ENCODE measurements at regions not wholly inside any gene's neighbourhood (a gene's known extent, or its start where the extent isn't known, plus 50 kb on each side); places are given as distances from the start of the nearest gene placed in this dataset.
"Not testable (repeated sequence)": the region's sequence is repeated elsewhere in the genome, so short reads cannot be mapped to it uniquely, and the experiment has no call there.

DNA sequence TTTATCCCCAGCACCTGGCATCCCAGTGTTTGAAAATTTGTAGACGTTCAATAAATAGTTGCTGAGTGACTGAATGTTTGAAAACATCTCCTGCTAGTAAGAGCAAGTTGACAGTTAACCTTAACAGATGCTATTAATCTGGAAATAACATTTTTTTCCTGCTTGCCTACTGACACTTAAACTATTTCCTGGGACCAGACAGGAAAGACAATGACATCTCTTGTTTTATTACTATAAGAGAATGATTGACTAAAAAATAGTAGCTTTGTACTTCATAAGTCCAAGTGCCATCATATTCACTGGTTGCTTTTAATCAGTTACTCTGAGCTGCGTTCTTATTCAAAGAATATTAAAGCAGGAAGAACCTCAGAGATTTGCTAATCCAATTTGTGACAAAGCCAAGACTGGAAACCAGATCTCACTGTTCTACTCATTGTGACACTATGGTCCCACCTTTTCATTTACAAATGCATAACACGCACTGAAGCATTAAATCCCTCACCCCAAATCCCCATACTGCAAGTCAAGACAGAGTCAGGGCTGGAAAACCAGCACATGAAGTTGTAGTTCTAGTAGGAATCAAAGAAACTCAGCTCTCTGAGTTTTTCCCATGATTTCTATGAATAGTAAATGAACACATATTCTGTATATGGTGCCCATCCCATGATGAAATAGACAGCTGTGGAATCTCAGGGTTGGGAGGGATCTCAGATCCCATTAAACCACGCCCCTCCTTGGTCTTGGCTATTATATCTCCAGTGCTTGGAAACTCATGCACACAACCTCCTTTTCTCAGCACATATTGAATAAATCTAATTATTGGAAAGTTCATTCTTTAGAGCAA lies 212.7 kb upstream of the P2RY1 start:
- no peak for DNase-seq (ENCODE audit: low read depth)

DNA sequence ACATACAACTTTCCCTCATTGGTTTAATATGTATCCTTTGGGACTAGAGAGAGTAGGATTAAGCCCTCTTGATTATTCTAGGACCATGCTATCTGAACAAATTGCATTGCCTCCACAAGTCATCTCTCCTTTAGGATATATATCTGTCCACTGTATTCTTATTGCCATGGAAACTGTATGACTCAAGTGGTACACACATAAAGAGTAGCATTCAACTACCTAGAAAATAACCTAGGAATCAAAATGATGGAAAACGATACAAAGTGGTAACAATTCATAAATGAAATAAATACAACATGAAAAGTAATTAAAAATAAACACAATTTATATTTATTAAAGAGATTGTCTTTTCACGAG lies 212.1 kb upstream of the P2RY1 start:
- DNase-seq (ENCODE audit: low read depth): no peak

DNA sequence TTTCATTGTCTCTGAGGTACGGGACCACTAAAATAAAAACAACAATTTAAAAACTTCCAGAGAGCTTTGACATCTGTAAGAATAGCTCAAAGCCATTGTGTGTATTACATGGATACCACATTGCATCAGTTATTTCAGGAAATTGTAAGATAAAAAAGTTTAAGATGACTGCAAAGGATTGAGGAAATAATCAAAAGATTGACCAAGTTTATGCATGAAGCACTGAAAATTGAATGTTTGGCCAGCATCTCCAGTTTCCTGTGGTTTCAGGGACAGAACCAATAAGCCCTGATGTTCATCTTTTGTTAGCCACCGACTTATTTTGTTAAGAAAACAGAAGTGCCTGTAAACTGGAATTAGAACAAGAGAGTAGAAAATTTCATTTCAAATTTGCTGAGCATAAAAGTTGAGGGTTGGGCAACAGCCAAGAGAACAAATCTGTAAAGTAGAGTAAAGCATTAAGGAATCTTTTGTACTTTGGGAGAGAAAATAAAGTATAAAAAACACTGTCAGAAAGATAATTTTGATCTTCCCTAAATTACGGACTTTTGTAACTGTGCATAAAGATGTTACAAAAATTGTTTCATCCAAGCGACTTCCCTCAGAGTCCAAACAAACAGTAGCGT lies 211.5 kb upstream of the P2RY1 start:
- DNase-seq (ENCODE audit: low read depth): peak; percentile 24

DNA sequence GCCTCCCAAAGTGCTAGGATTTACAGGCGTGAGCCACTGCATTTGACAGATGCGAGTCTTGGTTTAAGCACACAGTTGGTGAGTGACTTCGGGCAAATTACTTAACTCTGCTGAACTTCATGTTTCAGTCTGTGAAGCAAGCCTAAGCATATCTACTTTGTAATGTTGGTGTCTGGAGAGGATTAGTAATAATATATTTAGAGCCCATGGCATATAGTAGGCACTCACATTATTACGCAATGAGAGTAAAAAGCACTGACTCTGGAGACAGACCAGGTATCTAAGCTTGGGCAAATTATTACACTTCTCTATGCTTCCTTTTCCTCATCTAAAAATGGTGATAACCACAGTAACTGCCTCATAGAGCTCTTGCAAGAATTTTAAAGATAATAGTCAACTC lies 208.7 kb upstream of the P2RY1 start:
- no peak for DNase-seq (ENCODE audit: low read depth)

DNA sequence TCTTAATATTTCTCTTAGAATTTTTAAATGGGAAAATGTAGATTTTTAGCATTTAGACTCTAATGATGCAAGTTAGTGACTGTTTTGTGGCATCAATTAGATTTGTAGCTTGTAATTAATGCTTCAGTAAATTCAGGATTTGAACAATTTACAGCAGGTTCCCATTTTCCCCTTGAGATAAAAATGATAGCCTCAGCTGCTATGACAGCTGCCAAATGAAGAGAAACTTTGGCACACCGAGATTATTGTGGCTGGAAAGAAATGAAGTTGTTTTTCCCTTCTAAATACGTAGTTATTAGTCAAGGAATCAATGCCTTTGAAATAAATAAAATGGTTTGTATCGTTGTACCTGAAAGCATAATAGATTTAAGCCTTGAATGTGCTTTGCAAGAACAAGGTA lies 206.4 kb upstream of the P2RY1 start:
- DNase-seq (ENCODE audit: low read depth): no peak

DNA sequence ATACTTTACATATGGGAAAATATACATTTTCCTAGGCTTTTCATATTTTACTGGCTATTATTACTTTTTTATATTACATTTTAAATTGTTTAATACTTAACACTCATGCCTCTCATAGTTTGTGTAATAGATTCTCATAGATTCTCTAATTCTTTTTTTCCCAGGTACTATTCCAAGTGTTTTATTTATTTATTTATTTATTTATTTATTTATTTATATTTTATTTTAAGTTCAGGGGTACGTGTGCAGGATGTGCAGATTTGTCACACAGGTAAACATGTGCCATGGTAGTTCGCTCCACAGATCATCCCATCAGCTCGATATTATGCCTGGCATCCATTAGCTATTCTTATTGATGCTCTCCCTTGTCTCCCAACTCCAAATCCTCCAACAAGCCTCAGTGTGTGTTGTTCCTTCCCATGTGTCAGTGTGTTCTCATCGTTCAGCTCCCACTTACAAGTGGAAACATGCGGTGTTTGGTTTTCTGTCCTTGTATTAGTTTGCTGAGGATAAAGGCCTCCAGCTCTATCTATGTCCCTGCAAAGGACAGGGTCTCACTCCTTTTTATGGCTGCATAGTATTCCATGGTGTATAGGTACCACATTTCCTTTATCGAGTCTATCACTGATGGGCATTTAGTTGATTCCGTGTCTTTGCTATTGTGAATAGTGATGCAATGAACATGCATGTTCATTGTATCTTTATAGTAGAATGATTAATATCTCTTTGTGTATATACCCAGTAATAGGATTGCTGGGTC lies 205.4 kb upstream of the P2RY1 start:
- no peak for DNase-seq (ENCODE audit: low read depth)

DNA sequence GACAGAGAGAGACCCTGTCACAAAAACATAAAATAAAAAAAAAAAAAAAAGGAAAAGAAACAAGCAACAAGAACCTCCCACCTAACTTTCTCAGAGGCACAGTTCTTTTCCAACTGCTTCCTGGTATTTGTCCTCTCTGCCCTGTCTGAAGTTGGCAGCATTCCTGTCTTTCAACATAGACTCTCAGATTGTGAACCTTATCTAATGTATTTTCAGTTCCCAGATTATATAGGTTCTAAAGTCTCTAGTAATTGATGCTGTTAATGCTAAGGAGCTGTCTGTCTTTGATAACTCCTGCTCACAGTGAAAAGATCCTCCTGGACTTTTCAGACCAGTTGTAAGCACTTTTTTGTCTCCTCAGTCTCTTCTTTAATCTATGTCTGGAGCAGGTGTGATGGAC lies 199.5 kb upstream of the P2RY1 start:
- DNase-seq (ENCODE audit: low read depth): no peak

DNA sequence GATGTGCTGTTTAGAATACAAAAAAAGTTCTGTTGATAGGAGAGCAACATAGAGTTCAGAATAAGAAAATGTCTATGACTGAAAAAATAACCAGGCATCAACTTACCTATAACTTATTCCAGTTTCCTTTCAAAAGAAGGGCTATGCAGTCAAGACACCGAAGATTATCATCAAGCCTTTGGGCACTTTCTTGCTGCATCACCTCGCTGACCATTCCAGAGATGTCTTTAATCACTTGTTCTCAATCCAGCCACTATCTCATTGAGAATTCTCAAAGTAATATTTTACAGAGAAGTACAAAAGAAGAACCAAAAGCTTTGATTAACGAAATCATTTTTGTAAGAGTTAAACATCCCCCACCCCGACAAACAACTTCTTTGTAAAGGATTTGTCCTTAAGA lies 198.3 kb upstream of the P2RY1 start:
- no peak for DNase-seq (ENCODE audit: low read depth)

DNA sequence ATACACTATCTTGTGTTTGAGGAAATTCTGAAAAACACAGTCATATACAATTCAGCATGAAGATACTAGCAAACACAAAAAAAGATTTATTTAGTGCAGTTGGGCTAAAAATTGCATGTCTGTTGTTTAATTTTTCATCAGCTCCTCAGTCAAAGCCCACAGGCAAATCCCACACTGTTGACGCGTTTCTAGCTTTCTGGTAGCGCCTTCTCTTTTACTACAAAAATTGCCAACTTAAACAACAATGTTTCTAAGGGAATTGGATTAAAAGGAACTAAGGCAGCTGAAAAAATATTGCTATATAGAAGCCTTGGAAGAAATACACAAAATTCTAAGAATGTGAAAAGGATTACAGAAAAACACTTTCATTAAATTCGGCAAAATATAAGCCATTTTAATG lies 196.7 kb upstream of the P2RY1 start:
- DNase-seq (ENCODE audit: low read depth): no peak

DNA sequence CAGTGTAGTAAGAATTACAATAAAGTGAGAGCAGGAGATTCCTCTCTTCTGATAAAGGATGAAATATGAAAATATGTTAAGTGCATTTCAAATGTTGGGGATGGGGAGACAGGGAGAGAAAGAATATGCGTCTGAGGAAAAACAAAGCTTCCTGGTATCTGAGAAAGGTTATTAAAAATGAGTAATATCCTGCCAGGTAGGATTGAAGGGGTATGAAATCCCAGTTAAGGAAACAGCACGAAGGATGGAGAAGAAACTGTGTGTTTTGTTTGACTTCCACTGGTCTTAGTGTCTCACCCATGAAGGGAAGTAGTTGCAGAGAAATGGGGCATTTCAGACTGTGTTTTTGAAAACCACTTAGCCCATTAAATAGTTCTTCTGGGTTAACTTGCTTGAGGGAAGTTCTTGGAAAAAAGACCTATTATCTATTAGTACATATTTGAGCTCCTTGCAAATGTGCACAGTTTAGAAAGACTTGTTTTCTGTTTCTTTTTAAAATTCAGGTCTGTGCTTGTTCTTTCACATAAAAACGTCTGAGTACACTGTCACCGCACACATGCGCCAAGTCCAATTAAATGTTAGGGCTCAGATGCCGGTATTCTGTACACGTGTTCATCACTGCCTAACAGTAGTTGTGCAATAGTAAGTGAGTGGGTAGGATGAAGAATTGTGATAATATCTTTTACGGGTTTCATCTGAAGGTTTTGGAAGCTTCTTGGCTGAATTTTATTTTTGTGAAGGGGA lies 196.1 kb upstream of the P2RY1 start:
- DNase-seq (ENCODE audit: low read depth): peak; percentile 42

DNA sequence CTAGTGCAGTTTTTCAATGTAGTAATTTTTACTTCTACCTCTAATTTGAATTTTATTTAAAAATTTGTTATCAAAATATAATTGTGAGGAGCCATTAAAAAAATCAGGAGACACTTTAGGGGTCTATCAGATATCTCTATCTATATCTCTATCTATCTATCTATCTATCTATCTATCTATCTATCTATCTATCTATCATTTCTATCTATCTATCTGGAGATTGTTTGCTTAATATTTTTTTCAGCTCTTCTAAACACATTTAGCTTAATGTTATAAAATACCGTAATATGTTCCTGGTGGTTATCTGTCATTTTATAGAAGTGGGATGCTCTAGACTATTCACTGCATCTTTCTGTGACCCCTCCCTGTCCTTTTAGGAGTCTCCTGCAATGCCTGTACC lies 193.7 kb upstream of the P2RY1 start:
- DNase-seq (ENCODE audit: low read depth): no peak

DNA sequence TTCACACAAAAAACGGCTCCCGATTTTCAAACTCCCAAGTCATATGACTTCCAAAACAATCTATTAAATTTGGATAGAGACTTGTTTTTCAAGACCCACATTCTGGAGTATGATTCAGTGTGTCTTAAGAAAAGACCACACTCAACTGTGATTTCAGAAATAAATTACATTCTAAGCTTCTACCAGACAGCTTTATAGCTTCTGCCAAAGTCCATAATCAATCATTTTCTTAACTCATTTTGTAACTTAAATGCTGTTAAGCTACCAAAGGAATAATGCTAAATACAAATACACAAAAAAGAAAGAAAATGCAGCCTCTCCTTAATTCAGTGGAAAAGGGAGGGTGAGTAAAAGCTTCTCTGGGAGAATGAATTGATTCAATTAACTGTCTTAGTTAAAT lies 192.3 kb upstream of the P2RY1 start:
- DNase-seq (ENCODE audit: low read depth): no peak

DNA sequence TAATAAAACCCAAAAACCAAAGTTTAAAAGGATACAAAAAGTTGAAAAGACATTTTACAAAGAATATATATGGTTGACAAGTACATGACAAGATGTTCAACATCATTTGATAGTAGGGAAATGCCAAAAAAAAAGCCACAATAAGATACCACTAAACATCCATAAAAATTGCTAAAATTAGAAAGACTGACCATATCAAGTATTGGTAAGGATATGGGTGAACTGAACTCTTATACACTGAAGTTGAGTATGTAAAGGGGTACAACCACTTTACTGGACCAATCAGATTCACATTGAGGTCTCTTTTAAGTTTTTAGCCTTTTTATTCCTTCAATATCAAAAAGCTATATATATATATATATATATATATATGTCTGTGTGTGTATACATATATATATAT lies 190.5 kb upstream of the P2RY1 start:
- no peak for DNase-seq (ENCODE audit: low read depth)

DNA sequence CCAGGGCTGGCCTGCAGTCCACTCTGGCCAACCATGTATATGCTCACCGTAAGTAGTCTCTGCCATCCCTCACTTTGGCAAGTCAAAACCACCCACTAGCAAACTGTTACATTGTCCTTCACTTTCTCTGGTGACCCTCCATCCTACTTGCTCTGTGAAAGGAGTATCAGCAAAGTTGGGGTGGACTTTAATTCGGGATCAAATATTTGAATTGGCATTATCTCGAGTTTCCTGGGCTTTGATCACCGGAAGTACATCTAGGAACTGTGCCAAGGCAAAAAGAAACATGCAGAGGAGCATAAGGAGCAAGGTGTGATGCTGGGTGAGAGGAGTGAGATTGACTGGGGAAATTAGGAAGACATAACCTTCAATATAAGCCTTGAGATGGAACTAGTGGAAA lies 188.9 kb upstream of the P2RY1 start:
- DNase-seq (ENCODE audit: low read depth): no peak

DNA sequence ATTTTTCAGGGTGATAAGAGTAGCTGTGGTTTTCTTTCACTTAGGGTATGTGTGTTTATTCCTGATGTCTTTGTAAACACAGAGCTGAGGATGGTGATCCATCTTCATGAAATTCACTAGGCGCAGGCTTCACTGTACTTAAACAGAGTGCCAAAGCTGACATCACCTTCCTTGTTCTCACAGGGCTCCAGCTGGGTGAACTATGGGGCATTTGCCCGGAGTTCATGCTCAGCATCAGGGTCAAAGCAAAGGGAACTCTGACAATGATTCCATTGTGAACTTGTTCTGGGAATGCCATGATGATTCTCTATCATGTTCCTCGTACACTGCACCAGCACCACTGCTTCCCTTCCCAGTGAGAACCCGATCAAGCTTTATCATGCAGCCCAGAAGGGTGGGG lies 184.8 kb upstream of the P2RY1 start:
- no peak for DNase-seq (ENCODE audit: low read depth)

DNA sequence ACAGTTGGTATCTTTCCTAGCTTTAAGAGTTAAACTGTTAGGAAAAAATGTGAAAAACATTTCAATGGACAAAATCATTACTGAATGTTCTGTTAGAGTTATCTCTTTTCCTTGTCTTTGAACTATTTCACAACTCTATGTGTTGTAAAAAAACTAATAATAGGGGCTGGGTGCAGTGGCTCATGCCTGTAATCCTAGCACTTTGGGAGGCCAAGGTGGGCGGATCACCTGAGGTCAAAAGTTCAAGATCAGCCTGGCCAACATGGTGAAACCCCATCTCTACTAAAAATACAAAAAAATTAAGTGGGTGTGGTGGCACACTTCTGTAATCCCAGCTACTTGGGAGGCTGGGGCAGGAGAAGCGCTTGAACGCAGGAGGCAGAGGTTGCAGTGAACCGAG lies 184.0 kb upstream of the P2RY1 start:
- not testable (repeated sequence) for DNase-seq (ENCODE audit: low read depth)

DNA sequence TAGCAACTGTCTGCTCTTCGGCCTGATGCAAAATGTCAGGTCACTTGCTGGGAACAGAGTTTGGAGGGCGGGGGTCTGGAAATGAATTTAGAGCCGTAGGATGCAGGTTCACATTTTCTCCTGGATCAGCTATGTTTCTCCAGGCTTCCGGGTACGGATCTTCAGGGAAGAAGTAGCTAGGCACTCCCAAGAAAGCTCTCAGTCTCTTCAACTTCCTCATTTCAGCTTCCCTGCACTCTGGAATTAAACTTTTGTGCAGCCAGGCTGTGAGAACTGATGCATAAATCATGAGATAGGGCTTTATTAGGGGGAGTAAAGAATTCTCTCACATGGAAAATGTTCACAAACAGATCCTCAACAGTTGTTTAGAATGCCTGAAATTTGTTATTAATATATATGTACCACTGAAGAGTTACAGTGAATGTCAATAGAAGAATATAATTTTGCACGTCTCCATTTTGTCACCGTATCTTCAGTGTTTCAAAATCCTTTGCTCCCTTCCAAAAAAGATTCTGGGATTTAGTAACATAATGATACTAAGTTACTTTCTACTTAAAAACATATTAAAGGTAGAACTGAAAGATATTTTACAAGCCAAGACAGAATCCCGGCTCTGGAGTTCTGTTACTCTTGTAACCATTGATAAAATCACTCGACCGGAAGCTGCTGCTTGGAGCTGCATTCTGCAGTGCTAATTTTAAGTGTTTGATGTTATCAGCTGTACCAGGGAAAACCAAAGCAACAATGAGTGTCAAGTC lies 178.5 kb upstream of the P2RY1 start:
- DNase-seq (ENCODE audit: low read depth): no peak

DNA sequence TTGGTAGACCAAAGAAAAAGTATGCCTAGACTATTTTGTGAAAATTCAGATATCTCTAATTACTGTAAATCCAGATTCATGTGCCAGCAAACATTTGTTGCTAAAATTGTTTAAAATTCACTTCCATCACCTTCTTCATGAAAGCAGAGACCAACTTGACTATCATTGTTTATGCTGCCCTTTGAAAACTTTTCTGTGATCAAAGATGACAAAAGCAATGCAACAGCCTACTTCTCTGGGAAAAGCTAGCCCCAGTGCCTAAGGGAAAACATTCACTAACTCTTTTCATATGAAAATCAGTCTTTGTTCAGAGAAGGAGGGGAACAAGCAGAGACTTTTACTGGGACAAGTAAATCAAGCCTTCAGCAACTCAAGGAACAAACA lies 178.0 kb upstream of the P2RY1 start:
- no peak for DNase-seq (ENCODE audit: low read depth)

DNA sequence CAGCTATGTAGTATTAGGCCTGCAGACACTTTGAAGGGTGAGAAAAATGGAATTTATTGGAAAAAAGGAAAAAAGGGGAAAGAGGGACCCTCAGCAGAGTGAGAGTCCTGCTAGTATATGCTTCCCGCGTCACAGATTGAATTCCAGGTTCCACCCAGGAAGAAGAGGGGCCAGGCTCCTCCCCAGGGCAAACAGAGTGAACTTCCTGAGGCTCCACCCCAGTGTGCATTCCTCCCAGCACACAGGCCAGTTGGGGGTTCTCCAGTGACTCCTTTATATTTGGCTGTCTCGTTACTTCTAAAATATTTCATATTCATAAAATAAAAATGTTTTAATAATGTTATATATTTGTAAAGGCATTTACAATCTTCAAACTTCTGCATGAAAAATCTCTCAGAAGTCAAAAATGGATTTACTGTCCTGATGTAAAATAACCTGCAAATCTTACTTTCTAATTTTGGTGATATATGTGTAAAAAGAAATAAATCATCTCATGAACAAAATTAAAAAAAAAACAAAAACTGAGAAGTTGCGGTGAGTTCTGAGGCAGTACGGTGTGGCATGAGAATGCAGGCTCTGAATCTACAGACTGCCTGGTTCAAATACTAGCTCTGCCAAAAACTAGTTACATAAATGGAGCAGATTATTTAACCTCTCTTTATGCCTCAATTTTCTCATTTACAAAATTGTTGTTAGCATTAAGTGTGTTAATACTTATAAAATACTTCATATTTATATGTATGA lies 175.8 kb upstream of the P2RY1 start:
- DNase-seq (ENCODE audit: low read depth): no peak

DNA sequence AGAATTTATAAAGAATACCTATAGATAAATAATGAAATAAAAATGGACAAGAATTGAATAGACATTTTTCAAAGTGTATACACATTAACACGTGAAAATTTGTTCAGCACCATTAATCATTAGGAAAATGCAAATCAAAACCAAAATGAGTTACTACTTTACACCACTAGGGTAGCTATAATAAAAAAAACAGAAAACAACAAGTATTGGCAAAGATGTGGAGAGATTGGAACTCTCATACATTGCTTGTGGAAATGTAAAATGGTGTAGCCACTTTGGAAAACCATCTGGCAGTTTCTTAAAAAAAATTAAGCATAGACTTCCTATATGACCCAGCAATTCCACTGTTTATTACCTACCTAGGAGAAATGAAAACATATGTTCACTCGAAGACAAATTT lies 172.8 kb upstream of the P2RY1 start:
- no peak for DNase-seq (ENCODE audit: low read depth)

DNA sequence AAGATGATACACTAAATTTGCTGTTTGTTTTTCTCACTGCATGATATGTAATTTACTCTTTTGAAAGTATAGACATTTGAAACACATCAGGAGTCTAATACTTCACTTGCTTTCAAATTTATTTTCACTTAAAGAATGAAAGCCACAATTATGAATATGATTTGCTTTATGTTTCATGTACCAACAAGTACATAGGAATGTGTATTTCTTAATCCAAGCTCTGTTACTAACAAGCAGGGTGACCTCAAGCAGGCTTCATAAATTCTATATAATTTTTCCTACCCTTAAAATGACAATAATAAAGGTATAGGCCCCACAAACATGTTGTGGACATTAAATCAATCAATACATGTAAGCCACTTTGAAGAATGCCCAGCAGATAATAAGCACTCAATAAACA lies 170.2 kb upstream of the P2RY1 start:
- DNase-seq (ENCODE audit: low read depth): no peak

Measured in stromal cell of bone marrow (primary cell).